Activated naive CD8-positive, alpha-beta T cell treated with anti-CD3 and anti-CD28 coated beads for 36 hours (primary cell): ENCODE measurements at regions not wholly inside any gene's neighbourhood (a gene's known extent, or its start where the extent isn't known, plus 50 kb on each side); places are given as distances from the start of the nearest gene placed in this dataset.

Source experiments
- DNase-seq: peaks from one replicate; pipeline ENCODE4 v3.0.0; 2021
- H3K27ac Mint-ChIP-seq: one replicate; pipeline ENCODE4 v1.8.0; 2022; ENCODE audit warnings: mild to moderate bottlenecking, moderate library complexity, mixed read lengths
- H3K27me3 Mint-ChIP-seq: one replicate; pipeline ENCODE4 v1.8.0; 2022; ENCODE audit warnings: mild to moderate bottlenecking, mixed read lengths
- H3K36me3 Mint-ChIP-seq: one replicate; pipeline ENCODE4 v1.8.0; 2021; ENCODE audit warnings: mild to moderate bottlenecking, mixed read lengths
- H3K4me1 Mint-ChIP-seq: one replicate; pipeline ENCODE4 v1.8.0; 2021; ENCODE audit warnings: mixed read lengths
- H3K4me3 Mint-ChIP-seq: one replicate; pipeline ENCODE4 v1.8.0; 2022; ENCODE audit warnings: mild to moderate bottlenecking, moderate library complexity, mixed read lengths
- H3K9me3 Mint-ChIP-seq: one replicate; pipeline ENCODE4 v1.8.0; 2022; ENCODE audit warnings: mixed read lengths

GRCh38 chr19:27896091-27896490 is 1316.9 kb downstream of the UQCRFS1 start:
- DNase-seq: no peak
- no peak overlapping the region for H3K4me3 Mint-ChIP-seq
- no peaks in the 10 kb centered on the region for H3K36me3 Mint-ChIP-seq
- no peaks in the 10 kb centered on the region for H3K27me3 Mint-ChIP-seq
- H3K4me1 Mint-ChIP-seq: no peaks in the 10 kb centered on the region
- H3K27ac Mint-ChIP-seq: no peak overlapping the region
- no peaks in the 10 kb centered on the region for H3K9me3 Mint-ChIP-seq

- no peaks in the 10 kb centered on the region for H3K9me3 Mint-ChIP-seq
- H3K27me3 Mint-ChIP-seq: no peaks in the 10 kb centered on the region
- H3K4me3 Mint-ChIP-seq: no peak overlapping the region
- no peak for DNase-seq
- H3K36me3 Mint-ChIP-seq: no peaks in the 10 kb centered on the region
- H3K27ac Mint-ChIP-seq: no peak overlapping the region
- no peaks in the 10 kb centered on the region for H3K4me1 Mint-ChIP-seq
Observed at GRCh38 chr19:27894906-27895754, 1317.8 kb downstream of the UQCRFS1 start.

- Mint-ChIP-seq H3K27me3 (no peaks in the 10 kb centered on the region), H3K27ac (no peak overlapping the region), H3K4me3 (no peak overlapping the region), H3K9me3 (no peaks in the 10 kb centered on the region), H3K4me1 (no peaks in the 10 kb centered on the region), H3K36me3 (no peaks in the 10 kb centered on the region)
- no peak for DNase-seq
Observed at GRCh38 chr19:27892500-27892899, 1320.5 kb downstream of the UQCRFS1 start.

GRCh38 chr19:27891411-27891810 is 1321.5 kb downstream of the UQCRFS1 start:
- H3K27me3 Mint-ChIP-seq: no peaks in the 10 kb centered on the region
- no peaks in the 10 kb centered on the region for H3K4me1 Mint-ChIP-seq
- DNase-seq: no peak
- no peak overlapping the region for H3K27ac Mint-ChIP-seq
- H3K4me3 Mint-ChIP-seq: no peak overlapping the region
- no peaks in the 10 kb centered on the region for H3K36me3 Mint-ChIP-seq
- H3K9me3 Mint-ChIP-seq: peaks cover 2% of the 10 kb centered on the region

GRCh38 chr19:27890696-27891095 is 1322.3 kb downstream of the UQCRFS1 start:
- Mint-ChIP-seq H3K27me3 (no peaks in the 10 kb centered on the region), H3K4me3 (no peak overlapping the region), H3K36me3 (no peaks in the 10 kb centered on the region), H3K4me1 (no peaks in the 10 kb centered on the region), H3K9me3 (peaks cover 5% of the 10 kb centered on the region), H3K27ac (no peak overlapping the region)
- no peak for DNase-seq

- Mint-ChIP-seq H3K9me3 (peaks cover 7% of the 10 kb centered on the region), H3K27me3 (no peaks in the 10 kb centered on the region), H3K36me3 (no peaks in the 10 kb centered on the region), H3K4me3 (no peak overlapping the region), H3K4me1 (no peaks in the 10 kb centered on the region), H3K27ac (no peak overlapping the region)
- DNase-seq: no peak
Observed at GRCh38 chr19:27890206-27890605, 1322.7 kb downstream of the UQCRFS1 start.

GRCh38 chr19:27889156-27889555 is 1323.8 kb downstream of the UQCRFS1 start:
- H3K9me3 Mint-ChIP-seq: peaks cover 7% of the 10 kb centered on the region
- H3K27me3 Mint-ChIP-seq: no peaks in the 10 kb centered on the region

GRCh38 chr19:27887946-27888345 is 1325.0 kb downstream of the UQCRFS1 start:
- Mint-ChIP-seq H3K4me3 (no peak overlapping the region), H3K27ac (no peak overlapping the region), H3K4me1 (no peaks in the 10 kb centered on the region), H3K36me3 (no peaks in the 10 kb centered on the region), H3K9me3 (peaks cover 7% of the 10 kb centered on the region), H3K27me3 (no peaks in the 10 kb centered on the region)
- DNase-seq: no peak

More at GRCh38 chr19:27889156-27889555, 1323.8 kb downstream of the UQCRFS1 start:
- no peak for DNase-seq
- no peaks in the 10 kb centered on the region for H3K36me3 Mint-ChIP-seq
- no peaks in the 10 kb centered on the region for H3K4me1 Mint-ChIP-seq
- no peak overlapping the region for H3K4me3 Mint-ChIP-seq
- no peak overlapping the region for H3K27ac Mint-ChIP-seq

GRCh38 chr19:27885359-27885758 is 1327.6 kb downstream of the UQCRFS1 start:
- Mint-ChIP-seq H3K4me3 (no peak overlapping the region), H3K4me1 (no peaks in the 10 kb centered on the region), H3K27ac (no peak overlapping the region), H3K36me3 (no peaks in the 10 kb centered on the region), H3K27me3 (no peaks in the 10 kb centered on the region), H3K9me3 (peaks cover 7% of the 10 kb centered on the region)
- DNase-seq: no peak

- H3K4me1 Mint-ChIP-seq: no peaks in the 10 kb centered on the region
- no peak for DNase-seq
- H3K27me3 Mint-ChIP-seq: no peaks in the 10 kb centered on the region
- H3K9me3 Mint-ChIP-seq: peaks cover 7% of the 10 kb centered on the region
- H3K36me3 Mint-ChIP-seq: no peaks in the 10 kb centered on the region
- H3K27ac Mint-ChIP-seq: no peak overlapping the region
- H3K4me3 Mint-ChIP-seq: no peak overlapping the region
Observed at GRCh38 chr19:27884376-27884775, 1328.6 kb downstream of the UQCRFS1 start.

GRCh38 chr19:27881213-27881612 is 1331.7 kb downstream of the UQCRFS1 start:
- peaks cover 11% of the 10 kb centered on the region for H3K9me3 Mint-ChIP-seq
- H3K27ac Mint-ChIP-seq: no peak overlapping the region
- H3K4me1 Mint-ChIP-seq: no peaks in the 10 kb centered on the region
- H3K36me3 Mint-ChIP-seq: peaks cover 2% of the 10 kb centered on the region
- no peak overlapping the region for H3K4me3 Mint-ChIP-seq
- H3K27me3 Mint-ChIP-seq: no peaks in the 10 kb centered on the region
- DNase-seq: no peak

- no peaks in the 10 kb centered on the region for H3K27me3 Mint-ChIP-seq
- peaks cover 8% of the 10 kb centered on the region for H3K9me3 Mint-ChIP-seq
- no peak overlapping the region for H3K27ac Mint-ChIP-seq
Observed at GRCh38 chr19:27876976-27877512, 1335.9 kb downstream of the UQCRFS1 start.

GRCh38 chr19:27876489-27876888 is 1336.5 kb downstream of the UQCRFS1 start:
- Mint-ChIP-seq H3K9me3 (peaks cover 8% of the 10 kb centered on the region), H3K27me3 (no peaks in the 10 kb centered on the region), H3K4me3 (no peak overlapping the region), H3K27ac (no peak overlapping the region), H3K36me3 (peaks cover 2% of the 10 kb centered on the region), H3K4me1 (no peaks in the 10 kb centered on the region)
- no peak for DNase-seq

More at GRCh38 chr19:27876976-27877512, 1335.9 kb downstream of the UQCRFS1 start:
- H3K4me3 Mint-ChIP-seq: no peak overlapping the region
- H3K36me3 Mint-ChIP-seq: peaks cover 2% of the 10 kb centered on the region
- DNase-seq: no peak
- H3K4me1 Mint-ChIP-seq: no peaks in the 10 kb centered on the region

- Mint-ChIP-seq H3K27ac (no peak overlapping the region), H3K9me3 (peaks cover 12% of the 10 kb centered on the region), H3K4me1 (no peaks in the 10 kb centered on the region), H3K4me3 (no peak overlapping the region), H3K27me3 (no peaks in the 10 kb centered on the region), H3K36me3 (peaks cover 11% of the 10 kb centered on the region)
- no peak for DNase-seq
Observed at GRCh38 chr19:27872370-27872769, 1340.6 kb downstream of the UQCRFS1 start.

GRCh38 chr19:27870293-27870692 is 1342.7 kb downstream of the UQCRFS1 start:
- no peaks in the 10 kb centered on the region for H3K4me1 Mint-ChIP-seq
- peaks cover 22% of the 10 kb centered on the region for H3K9me3 Mint-ChIP-seq
- no peak for DNase-seq
- H3K4me3 Mint-ChIP-seq: no peak overlapping the region
- H3K27me3 Mint-ChIP-seq: no peaks in the 10 kb centered on the region
- H3K27ac Mint-ChIP-seq: no peak overlapping the region
- H3K36me3 Mint-ChIP-seq: peaks cover 23% of the 10 kb centered on the region

- DNase-seq: no peak
- no peak overlapping the region for H3K27ac Mint-ChIP-seq
- H3K4me3 Mint-ChIP-seq: no peak overlapping the region
- H3K4me1 Mint-ChIP-seq: no peaks in the 10 kb centered on the region
- no peaks in the 10 kb centered on the region for H3K27me3 Mint-ChIP-seq
- H3K36me3 Mint-ChIP-seq: peaks cover 28% of the 10 kb centered on the region
- H3K9me3 Mint-ChIP-seq: peaks cover 32% of the 10 kb centered on the region
Observed at GRCh38 chr19:27868007-27868406, 1344.9 kb downstream of the UQCRFS1 start.
